MCF 10A (cell line): ENCODE measurements at regions not wholly inside any gene's neighbourhood (a gene's known extent, or its start where the extent isn't known, plus 50 kb on each side); places are given as distances from the start of the nearest gene placed in this dataset.
"Not testable (repeated sequence)": the region's sequence is repeated elsewhere in the genome, so short reads cannot be mapped to it uniquely, and the experiment has no call there.

Experiments
- BruUV-seq: library from RNA; stranded (reverse); fragments of 400-500 nt; replicated peaks from 2 replicates; lab custom pipeline; 2021; lab: Mats Ljungman, UMichigan
- CTCF ChIA-PET: fragments of 300-600 bp; sonication (Branson Sonifier 250); formaldehyde crosslinking; extraction: SDS; loops from one replicate; lab custom pipeline; 2021; ENCODE audit warnings: antibody characterized with exemption, inconsistent platforms; lab: Yijun Ruan, JAX
- POLR2A ChIA-PET: fragments of 300-600, 350-650 bp; sonication (Branson Sonifier 250); formaldehyde crosslinking; extraction: SDS; loops from one replicate; lab custom pipeline; 2020; ENCODE audit warnings: antibody characterized with exemption, inconsistent platforms; lab: Yijun Ruan, JAX
- DNase-seq: peaks from one replicate; pipeline ENCODE4 v3.0.0-alpha.2; 2018; ENCODE audit not compliant: unreplicated experiment
- H3K27ac Mint-ChIP-seq: one replicate; pipeline ENCODE4 v1.8.0; 2022; ENCODE audit warnings: mild to moderate bottlenecking, low read depth, mixed read lengths; ENCODE audit not compliant: unreplicated experiment
- H3K27me3 Mint-ChIP-seq: one replicate; pipeline ENCODE4 v1.8.0; 2022; ENCODE audit warnings: mixed read lengths; ENCODE audit not compliant: insufficient read depth, unreplicated experiment
- H3K36me3 Mint-ChIP-seq: one replicate; pipeline ENCODE4 v1.8.0; 2022; ENCODE audit warnings: mild to moderate bottlenecking, moderate library complexity, mixed read lengths; ENCODE audit not compliant: insufficient read depth, unreplicated experiment
- H3K4me1 Mint-ChIP-seq: one replicate; pipeline ENCODE4 v1.8.0; 2022; ENCODE audit warnings: mixed read lengths; ENCODE audit not compliant: insufficient read depth, unreplicated experiment
- H3K4me3 Mint-ChIP-seq: one replicate; pipeline ENCODE4 v1.8.0; 2022; ENCODE audit warnings: mild to moderate bottlenecking, moderate library complexity, mixed read lengths; ENCODE audit not compliant: unreplicated experiment
- H3K9me3 Mint-ChIP-seq: one replicate; pipeline ENCODE4 v1.8.0; 2022; ENCODE audit warnings: mixed read lengths; ENCODE audit not compliant: unreplicated experiment
- CTCF ChIP-seq: fragments of 200-600 bp; IDR thresholded peaks from one replicate; pipeline ENCODE4 v1.8.0; 2022; ENCODE audit warnings: antibody characterized with exemption, mild to moderate bottlenecking; ENCODE audit not compliant: unreplicated experiment
- intact Hi-C: fragments of 100-400 bp; cut with micrococcal nuclease; formaldehyde crosslinking; loops from 2 replicates; pipeline ENCODE4 v1.14.1; 2022

- no peak overlapping the region for H3K27ac Mint-ChIP-seq
- no peak for DNase-seq
- no TSS peak for BruUV-seq
- H3K27me3 Mint-ChIP-seq = peaks cover 11% of the 10 kb centered on the region
- TF ChIP-seq CTCF = no peak
- ChIA-PET POLR2A (no interaction called here), CTCF (interaction anchor here (0.8 kb wide), 1 partner anchor 40 kb away, joined by 4 read pairs; no protein-coding TSS in a partner anchor)
- H3K4me1 Mint-ChIP-seq = no peaks in the 10 kb centered on the region
- no peaks in the 10 kb centered on the region for H3K36me3 Mint-ChIP-seq
- intact Hi-C loops = no loop called here
- no peak overlapping the region for H3K4me3 Mint-ChIP-seq
- H3K9me3 Mint-ChIP-seq = no peaks in the 10 kb centered on the region
Observed at GRCh38 chr6:97347111-97347510, 64.1 kb upstream of the MMS22L start.

GRCh38 chr6:97361286-97361685 is 78.3 kb upstream of the MMS22L start:
- CTCF ChIA-PET = interaction anchor here (0.6 to 0.7 kb wide), 2 partner anchors 28 to 77 kb away, joined by 3 read pairs; no protein-coding TSS in a partner anchor
- intact Hi-C loops = no loop called here
- Mint-ChIP-seq H3K9me3 (no peaks in the 10 kb centered on the region), H3K27ac (no peak overlapping the region), H3K36me3 (no peaks in the 10 kb centered on the region), H3K4me1 (peaks cover 3% of the 10 kb centered on the region), H3K4me3 (no peak overlapping the region), H3K27me3 (peaks cover 23% of the 10 kb centered on the region)
- no TSS peak for BruUV-seq
- POLR2A ChIA-PET = no interaction called here
- TF ChIP-seq CTCF = no peak
- DNase-seq = peak; percentile 87

- Mint-ChIP-seq H3K36me3 (no peaks in the 10 kb centered on the region), H3K27ac (no peak overlapping the region), H3K27me3 (peaks cover 7% of the 10 kb centered on the region), H3K4me1 (peaks cover 3% of the 10 kb centered on the region), H3K4me3 (no peak overlapping the region), H3K9me3 (no peaks in the 10 kb centered on the region)
- no peak for DNase-seq
- TF ChIP-seq CTCF = no peak
- BruUV-seq = no TSS peak
- intact Hi-C loops = no loop called here
- POLR2A ChIA-PET = no interaction called here
- CTCF ChIA-PET = interaction anchor here (1.5 kb wide), 1 partner anchor 178 kb away, joined by 3 read pairs; no protein-coding TSS in a partner anchor
Observed at GRCh38 chr6:97364327-97364726, 81.3 kb upstream of the MMS22L start.

- POLR2A ChIA-PET, DNase-seq, H3K4me3 Mint-ChIP-seq: not testable (repeated sequence)
Observed at GRCh38 chr6:97382071-97382470, 99.1 kb upstream of the MMS22L start.

More at GRCh38 chr6:97382071-97382470, 99.1 kb upstream of the MMS22L start:
- H3K4me1 Mint-ChIP-seq, H3K27me3 Mint-ChIP-seq, H3K27ac Mint-ChIP-seq, CTCF ChIA-PET, intact Hi-C loops, BruUV-seq, H3K36me3 Mint-ChIP-seq, H3K9me3 Mint-ChIP-seq: not testable (repeated sequence)
